NCI-H1436 (cell line): ENCODE measurements at regions not wholly inside any gene's neighbourhood (a gene's known extent, or its start where the extent isn't known, plus 50 kb on each side); places are given as distances from the start of the nearest gene placed in this dataset.
"Not testable (repeated sequence)": the region's sequence is repeated elsewhere in the genome, so short reads cannot be mapped to it uniquely, and the experiment has no call there.

ENCODE experiments used
- DNase-seq: peaks from one replicate; lab custom pipeline; 2025; lab: John Stamatoyannopoulos, UW

DNA sequence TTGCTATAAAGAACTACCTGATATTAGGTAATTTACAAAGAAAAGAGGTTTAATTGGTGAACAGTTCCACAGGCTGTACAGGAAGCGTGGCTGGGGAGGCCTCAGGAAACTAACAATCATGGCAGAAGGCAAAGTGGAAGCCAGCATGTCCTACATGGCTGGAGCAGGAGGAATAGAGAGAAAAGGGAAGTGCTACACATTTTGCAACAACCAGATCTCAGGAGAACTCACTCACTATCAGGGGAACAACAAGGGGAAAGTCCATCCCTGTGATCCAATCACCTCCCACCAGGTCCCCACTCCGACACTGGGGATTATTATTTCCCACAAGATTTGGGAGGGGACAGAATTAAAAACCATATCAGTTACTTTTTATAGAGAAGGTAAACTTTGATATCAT is 273.5 kb upstream of the MMADHC start:
- DNase-seq: no peak

DNA sequence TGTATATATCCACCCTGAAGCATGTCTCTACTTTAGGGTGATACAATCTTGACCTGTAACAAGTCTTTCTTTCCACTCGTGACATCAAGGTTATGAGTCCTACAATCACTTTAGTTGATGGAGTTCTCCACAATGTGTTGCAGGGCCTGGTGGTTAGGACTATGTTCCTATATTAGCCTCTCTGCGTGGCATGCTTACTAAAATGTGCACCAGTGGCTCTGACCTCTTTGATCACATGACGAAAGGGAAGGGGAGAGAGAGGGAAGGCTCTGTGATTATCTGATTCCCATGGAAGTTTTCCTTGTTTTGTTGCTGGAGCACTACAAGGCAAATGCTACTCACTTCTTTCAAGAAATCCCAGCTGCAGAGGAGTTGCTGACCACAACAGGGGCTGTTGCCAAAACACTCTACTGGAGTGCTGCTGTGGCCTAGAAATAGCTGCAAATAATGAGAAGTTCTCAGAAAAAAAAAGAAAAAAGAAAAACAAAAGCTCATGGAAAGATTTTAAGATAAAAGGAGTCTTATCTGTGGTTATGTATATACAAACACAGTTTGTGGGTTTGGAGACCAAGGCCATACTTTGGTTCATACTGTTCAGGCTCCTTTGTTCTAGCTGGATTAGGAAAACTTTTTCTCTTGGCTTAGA is 272.8 kb upstream of the MMADHC start:
- no peak for DNase-seq

DNA sequence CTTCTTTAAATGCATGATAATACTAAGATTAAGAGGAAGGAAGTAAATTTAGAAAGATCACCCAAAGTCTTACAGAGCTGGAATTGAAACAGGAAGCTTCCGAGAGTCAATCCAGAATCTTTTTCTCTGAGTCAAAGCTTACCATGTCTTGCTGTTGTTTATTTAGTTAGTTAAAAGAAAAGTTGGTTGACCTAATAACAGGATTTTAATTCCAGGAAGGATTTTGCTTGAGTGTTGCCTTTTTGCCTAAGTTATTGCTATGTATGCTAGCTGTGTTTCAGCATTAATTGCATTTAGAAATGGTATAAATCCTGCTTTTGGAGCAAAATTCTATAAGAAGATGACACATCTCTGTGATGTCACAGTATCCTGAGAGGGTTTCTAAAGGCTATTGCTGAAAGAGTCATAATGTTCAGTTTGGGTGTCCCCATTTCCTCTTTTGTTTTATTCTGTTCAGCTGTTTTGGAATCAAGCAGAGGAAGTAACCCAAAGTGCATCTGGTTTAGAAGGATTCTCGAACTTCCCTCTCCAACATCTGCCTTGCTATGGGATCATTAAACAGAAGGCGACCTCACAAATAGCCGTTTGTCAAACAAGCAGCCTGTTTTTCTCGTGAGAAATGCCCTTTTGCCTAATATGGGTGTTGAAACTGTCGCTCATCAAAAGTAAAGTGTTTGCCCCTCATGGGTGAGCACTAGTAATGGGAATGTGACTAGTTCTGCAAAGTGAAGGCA is 271.5 kb upstream of the MMADHC start:
- DNase-seq: no peak

DNA sequence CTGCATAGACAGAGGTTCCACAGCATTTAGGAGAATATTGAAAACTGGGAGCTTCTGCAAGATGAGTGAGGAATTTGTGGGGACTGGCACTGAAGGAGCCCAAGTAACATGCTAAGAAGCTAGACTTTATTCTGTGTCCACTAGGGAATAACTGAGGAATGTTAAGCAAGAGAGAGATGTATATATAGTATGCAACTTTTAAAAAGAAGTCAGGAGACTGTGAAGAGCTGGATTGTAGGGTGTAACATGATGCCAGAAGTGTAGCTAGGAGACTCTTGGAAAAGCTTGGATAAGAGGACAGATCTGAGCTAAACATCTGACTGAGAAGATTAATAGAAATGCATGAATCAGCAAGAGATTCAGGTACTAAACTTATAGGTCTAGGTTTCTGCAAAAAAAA is 270.6 kb upstream of the MMADHC start:
- DNase-seq: no peak

DNA sequence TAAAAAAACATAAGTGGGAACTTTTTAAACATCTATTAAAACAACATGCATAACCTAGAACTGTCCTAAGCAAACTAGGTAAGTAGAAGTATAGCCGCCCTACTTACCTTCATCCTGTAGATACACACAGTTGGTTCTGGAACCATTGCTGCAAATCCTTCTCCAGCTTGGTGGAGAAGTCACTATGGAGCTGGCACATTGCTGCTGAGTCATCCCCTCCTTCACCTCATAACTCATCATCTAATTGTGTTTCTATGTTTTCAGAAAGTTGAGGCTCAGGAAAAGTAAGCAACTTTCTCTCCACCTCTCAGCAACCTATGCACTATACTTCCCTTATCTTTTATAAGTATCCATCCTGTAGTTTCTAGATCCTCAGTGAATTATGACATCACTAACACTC is 269.8 kb upstream of the MMADHC start:
- no peak for DNase-seq

DNA sequence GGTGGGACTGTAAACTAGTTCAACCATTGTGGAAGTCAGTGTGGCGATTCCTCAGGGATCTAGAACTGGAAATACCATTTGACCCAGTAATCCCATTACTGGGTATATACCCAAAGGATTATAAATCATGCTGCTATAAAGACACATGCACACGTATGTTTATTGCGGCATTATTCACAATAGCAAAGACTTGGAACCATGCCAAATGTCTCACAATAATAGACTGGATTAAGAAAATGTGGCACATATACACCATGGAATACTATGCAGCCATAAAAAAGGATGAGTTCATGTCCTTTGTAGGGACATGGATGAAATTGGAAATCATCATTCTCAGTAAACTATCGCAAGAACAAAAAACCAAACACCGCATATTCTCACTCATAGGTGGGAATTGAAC is 268.3 kb upstream of the MMADHC start:
- not testable (repeated sequence) for DNase-seq

DNA sequence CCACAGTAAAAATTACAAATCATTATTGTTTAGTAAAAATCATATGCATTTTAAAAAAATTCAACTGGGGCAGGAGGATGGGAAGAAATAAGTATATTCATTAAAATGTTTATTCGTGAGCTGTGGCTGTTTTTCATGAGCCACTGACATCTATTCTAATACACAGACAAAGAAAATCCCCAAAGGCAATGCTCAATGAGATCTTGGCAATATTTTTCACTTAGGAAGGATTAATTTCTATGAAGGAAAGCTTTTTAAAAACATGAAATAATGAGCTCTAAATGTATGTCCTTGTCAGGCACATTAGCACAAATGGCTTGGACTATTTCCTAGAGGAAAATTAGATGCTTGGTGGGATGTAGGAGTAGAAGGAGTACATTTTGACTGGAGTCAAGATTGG is 262.0 kb upstream of the MMADHC start:
- DNase-seq: no peak

DNA sequence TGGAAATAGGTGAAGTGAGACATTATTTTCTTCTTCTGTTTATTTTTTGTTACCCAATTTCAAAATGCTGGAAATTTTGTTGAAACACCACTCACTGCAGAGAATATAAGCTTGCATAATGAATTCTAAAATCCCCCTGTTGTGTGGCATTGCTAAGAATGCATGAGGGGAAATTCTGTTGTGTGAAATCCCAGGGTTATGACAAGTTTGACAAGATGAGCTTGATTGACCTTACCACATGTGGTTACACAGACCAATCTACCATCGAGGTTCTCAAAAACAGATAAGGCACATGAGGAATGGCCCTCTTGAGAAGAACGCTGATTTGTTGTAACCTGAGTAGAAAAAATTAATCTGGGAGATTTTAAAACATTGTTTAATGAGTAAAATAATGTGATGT is 261.6 kb upstream of the MMADHC start:
- no peak for DNase-seq

DNA sequence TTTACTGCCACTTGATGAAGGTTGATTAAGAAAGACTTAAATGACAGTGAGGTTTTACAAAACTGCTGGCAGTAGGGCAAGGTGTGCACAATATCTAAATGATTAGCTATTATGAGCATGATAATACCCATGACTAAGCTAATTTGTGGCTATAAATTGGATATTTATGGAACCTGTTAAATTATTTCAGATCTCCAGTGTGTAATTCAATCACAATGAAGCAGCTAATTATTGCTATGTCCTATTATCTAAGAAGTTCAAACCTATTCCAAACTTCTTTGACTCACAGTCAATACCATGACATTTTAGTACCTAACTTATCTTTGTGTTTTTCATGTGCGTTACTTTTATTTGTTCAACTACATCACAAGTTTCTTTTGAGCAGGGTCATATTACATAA is 253.8 kb upstream of the MMADHC start:
- no peak for DNase-seq

DNA sequence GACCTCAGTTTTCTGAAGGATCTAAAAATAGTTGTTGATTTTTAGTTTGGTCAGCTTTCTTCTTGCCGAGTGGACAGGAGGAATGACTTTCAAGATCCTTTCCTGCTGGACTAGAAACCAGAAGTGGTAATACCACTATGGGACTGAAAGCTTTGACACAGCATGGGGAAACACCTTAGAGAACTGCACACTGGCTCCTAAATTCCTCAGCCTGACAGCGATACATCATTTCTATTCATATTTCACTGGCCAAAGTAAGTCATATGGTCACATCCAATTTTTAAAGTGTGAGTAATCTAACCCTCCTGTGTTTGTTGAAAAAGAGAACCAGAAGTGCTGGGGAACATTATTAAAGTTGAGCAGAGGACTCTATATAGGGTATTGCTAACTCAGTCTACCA is 244.7 kb upstream of the MMADHC start:
- DNase-seq: no peak

DNA sequence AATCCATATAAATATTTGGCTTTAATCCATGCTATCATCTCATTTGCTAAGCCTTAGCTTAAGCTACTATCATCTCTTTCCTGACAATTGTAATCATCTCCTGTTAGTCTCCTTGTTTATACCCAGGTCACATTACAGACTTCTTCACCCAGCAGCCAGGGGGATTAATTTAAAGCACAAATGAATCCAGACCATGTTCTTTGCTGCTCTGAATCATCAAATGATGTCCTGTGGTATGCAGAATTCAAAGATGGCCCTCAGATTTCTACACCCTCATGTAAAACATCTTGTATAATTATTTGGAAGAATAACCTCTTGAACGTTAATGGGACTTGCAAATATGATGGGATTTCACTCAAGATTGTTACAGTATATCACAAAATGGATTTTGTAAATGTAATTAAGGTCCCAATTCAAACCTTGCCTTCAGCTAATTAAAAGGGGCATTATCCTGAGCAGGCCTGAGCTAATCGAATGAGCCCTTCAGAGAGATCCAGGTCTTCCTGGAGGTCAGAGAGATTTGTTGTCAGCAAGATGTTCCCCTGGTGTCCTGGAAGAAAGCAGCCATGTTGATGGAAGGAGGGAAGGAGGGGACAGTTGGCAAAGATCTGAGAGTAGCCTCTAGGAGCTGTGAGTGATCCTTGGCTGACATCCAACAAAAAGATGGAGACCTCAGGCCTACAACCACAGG is 241.1 kb upstream of the MMADHC start:
- DNase-seq: no peak

DNA sequence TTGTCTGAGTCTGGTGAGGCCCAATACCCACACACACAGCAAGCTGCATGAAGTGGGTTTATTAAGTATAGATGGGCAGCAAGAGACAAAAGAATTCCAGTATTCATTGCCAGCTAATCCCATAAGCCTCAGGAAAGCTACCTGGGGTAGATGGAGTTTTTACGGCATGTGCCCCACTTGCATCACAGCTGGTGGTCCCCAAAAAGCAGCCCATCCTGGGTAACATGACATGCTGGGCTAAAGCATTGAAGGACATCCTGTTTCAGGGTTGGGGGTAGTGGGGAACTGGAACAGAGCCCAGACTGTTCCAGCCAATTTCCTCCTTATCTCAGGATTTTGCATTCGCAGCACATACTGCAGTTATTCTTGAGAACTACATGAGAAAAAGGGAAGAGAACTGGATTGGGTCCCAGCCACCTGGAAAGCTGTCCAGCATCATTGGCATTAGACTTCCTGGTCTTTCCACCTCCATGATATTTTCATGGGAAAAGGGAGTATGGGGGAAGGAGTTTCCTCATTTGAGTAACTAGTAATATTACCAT is 240.1 kb upstream of the MMADHC start:
- no peak for DNase-seq

DNA sequence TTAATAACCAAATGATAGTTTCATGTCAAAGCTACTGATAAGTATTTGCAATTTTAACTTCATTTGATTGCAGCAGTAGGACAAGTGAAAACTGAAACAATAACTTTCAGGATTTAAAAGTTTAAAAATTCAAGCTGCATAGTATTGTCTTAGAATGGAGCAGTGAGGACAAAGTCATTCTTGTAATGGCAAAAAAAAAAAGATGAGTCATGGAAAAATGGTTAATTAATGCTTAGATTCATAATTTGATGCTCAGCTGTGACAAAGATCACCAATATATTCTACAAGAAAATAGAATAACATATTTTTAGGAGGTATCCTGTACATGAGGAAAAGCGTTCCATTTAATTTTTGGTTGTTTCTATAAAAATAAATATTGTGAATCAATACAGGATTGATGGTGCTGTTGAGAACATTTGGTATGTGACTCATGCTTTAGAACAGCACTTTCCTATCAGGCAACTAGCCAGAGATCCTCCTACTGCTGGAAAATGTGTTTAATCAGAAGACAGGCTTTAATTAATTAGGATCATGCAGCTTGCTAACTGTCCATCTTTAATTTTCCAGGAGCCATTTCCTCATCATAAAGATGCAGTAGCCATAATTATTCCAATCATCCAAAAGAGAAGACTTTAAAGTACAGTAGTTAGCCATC is 239.0 kb upstream of the MMADHC start:
- no peak for DNase-seq

DNA sequence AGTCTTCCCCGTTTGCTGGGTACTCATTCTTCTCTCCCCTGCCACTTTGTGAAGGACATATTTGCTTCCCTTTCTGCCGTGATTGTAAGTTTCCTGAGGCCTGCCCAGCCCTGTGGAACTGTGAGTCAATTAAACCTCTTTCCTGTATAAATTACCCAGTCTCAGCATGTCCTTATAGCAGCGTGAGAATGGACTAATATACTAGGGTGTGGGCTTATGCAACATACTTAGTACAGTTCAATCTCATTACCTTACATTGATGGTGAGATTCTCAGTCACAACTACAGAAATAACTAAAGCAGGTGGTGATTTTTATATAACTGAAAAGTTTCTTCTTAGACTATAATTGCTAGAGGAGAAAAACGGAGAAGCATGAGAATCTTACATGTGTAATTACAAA is 237.9 kb upstream of the MMADHC start:
- DNase-seq: no peak

DNA sequence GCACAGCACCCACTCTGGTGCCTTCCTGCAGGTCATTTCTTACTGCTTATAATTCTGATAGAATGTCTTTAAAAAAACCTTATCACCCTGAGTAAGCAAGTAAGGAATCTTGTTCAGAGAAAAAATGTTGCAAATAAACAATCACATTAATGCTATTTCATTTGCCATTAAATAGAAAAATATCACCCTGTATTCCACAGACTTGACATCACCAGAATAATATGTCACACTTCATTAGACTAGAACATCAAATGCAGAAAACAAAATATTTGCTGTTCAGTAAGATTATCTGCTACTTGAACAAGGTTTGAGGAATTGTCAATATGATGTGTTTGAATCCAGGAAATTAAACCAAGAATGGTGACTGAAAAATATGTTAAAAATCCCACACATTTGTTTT is 236.6 kb upstream of the MMADHC start:
- no peak for DNase-seq

DNA sequence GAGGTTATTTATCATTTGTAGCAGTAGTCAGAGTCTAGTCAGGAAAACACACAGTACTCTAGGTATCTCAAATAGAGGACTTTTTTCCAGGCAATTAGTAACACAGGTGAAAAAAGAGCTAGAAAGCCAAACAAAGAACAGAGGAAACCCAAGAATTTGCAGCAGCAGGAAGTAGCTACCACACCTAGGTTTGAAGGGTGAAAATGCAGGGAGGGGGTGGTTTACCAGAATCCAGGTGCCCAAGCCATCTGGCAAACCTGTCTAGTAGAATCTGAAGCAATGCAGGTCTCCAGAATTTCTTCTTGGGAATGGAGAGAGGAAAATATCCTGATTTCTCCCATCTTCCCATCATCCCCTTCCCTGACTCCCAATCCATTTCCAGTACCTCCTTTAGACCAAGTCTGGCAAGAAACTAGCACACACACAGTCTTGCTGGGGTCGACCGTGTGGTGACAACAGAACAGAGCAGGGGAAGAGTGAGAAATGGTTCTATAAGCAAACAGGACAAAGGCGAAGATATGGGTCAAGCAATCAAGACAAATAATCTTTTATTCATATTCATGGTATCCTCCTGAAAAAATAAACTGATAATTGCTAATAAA is 231.9 kb upstream of the MMADHC start:
- DNase-seq: no peak

DNA sequence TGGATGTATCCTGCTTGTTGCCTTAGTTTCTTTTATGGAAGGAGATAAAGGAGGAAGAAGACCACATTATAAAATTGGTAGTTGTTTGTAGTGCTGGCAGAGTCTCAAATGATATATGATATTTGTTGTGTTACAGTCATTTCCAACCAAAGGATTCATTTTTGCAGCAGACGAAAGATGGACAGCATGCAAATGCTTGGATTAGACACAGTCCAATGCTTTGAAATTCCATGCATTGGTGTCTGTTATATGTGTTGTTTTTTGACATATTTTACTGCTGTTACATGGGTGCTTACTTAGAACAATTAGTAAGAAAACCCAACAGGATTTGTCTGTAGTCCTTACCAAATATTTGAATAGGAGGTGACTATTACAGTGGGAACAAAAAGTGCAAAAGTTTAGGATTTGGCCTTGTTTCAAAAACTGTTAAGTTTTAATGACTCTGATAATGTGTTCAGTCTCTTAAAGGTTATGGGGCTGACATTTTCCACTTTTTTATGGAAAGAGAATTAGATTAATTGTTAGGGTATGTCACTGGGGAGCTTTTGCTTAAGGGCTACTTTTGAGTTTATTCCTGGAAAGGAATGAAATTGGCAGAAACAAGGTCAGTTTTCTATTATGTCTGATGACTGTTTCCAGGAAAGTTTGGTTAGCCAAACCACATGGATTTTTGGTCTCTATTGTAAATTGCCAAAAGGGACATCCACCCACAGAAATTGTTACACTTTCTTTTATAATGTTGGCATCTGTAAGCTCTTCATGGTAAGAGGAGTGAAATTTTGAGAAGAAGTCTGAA is 229.4 kb upstream of the MMADHC start:
- no peak for DNase-seq

DNA sequence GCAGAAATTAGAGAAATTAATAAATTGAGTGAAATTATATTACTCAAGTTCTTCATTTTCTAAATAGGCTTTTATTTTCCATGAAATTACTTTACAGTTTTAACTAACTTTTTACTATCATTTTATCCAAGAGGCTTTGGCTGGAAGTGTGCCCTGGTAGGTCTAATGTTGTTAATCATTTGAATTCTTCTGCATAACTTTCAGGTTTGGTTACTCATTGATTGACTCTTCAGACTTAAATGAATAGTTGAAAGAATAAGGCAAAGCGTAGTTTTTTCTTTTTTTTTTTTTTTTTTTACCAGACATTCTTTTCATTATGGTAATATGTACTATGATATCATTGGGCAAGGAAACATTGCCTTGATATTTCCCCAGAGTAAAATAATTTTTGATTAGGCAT is 228.4 kb upstream of the MMADHC start:
- no peak for DNase-seq

DNA sequence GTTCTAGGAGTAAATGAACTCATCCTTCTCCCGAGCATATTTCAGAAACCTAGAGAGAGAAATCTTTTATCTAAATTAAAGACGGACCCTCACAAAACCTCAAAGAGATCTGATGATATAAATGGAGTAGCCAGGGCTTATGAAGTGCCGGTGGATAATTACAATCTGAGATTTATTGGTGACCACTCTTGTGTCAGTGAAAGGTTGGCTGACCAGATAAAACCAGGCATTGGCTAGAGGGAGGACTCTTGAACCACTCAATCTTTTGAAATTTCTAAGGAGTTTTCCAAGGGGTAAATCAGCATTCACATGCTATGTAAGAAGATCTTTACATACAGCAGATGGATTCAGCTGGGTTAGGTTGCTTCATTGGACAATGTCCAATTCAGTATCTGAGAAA is 227.3 kb upstream of the MMADHC start:
- no peak for DNase-seq

DNA sequence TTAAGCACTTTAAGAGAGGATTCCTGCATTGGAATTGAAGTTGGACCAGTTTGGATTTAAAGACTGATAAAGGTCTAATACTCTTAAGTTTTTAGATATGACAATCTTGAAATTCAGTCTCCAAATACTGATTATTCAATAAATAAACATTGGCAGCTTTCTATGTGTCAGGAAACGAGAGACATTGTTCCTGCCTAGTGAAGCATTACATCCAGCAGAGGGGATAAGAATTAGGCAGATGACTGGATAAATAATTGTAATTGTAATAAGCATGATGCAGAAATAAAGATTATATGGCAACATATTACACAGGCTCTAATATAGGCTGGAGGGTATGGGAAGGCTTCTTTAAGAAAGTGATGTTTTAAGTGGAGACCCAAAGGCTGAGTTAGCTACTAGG is 226.5 kb upstream of the MMADHC start:
- no peak for DNase-seq

DNA sequence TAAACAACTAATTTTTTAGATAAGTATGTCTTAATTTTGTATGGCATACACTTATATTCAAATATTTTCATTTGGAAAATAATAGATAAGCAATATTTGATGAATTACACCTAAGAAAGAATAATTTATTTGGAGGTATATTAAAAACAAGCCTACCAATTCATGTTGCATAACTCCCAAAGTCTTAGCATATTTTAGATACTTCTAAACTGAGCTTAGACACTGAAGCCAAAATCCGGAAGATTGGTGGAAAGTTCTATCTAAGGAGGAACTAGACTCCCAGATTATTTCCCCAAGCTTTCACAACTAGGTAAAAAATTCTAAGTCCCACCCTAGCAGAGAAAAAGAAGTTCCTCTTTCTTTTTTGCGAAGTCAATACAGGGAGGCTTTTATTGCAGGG is 221.0 kb upstream of the MMADHC start:
- DNase-seq: no peak
